HG02885 (cell line): ENCODE measurements at regions not wholly inside any gene's neighbourhood (a gene's known extent, or its start where the extent isn't known, plus 50 kb on each side); places are given as distances from the start of the nearest gene placed in this dataset.

Source experiments
- ATAC-seq: cut with Tn5 transposase; IDR thresholded peaks from one replicate; pipeline ENCODE4 v1.9.1; 2021; ENCODE audit warnings: mild to moderate bottlenecking; ENCODE audit not compliant: unreplicated experiment, poor library complexity

DNA sequence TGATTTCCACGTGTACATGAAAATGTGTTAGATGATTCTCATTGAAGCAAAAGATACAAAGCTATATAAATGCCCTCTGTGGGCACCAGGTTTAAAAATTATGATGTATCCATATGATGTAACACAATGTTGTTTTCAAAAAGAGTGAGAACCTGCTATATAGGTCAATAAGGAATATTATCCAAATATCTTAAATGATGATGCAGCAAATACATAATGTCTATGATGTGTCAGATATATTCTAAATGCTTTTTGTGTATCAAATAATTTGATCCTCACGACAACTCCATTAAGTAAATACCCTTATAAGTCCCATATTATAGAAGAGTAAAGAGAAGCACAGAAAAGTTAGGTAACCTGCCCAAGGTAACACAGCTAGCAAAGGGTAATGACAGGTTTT lies 393.0 kb upstream of the DCN start:
- no peak for ATAC-seq

DNA sequence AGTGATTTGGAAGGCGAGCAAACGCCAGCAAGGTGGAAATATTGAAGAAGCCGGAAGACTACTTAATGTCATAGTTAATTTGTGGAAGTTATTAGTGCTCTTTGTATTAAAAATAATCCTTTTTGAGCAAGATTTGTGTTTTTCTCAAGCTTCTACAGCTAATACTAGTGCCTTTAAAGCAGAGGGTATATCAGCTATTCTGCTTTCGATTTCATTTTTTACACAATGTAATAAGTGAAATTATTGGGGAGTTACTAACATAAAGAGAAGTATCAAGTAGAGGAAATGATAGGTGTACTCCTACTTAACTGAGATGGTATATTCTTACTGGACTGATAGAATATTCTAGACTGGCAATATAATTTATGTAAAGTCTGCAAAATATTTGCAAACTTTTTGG lies 392.4 kb upstream of the DCN start:
- no peak for ATAC-seq

DNA sequence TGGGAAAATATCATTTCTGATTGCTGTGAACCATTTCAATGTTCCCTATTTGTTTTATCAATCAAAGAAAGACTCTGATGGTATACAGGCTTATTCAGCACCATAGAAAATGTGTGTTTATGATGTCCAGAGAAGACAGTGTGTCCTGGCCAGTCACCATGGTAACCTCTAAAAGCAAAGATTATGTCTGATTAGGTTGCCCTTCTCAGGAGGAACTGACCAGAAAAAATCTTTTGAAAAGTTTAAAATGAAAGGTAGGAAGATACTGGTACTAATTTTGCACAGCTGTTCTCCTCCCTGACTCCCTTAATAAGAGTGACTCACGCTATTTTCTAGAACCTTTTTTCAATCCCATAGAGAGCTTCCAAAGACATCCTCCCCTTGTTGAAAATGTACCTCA lies 391.8 kb upstream of the DCN start:
- ATAC-seq, result no peak

DNA sequence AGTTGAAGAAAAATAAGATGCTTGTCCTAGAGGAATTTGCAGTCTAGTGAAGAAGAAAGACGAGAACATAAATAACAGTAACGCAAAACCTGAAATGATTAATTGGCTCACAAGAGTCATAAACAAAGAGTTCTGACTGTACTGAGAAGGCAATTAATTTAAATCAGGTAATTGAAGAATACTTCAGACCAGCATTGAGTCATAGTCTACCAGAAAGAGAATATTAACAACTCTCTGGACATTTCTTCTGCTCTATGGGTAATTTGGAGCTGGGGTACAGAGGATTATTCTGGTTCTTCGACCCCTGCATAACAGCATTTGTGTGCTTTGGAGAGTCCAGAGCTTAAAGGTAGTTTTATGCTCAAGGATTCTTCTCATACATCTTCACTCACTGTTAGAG lies 390.3 kb upstream of the DCN start:
- ATAC-seq, result no peak

DNA sequence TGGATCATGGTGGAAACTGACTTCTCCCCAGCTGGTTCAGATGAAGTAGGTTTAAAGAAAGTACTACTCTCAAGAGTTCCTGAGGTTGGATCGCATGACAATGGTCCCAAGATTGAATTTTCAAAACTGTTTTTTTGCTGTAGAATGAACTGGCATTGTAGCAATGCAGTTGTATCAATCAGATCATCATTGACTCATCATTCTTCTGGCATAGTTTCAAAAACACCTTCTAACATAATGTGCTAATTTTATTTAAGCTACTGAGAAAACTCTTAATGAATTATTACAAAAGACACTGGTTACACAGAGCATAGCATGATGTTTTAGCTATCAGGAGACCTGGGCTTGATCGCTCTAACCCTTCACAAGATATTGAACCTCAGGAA lies 384.5 kb upstream of the DCN start:
- no peak for ATAC-seq

DNA sequence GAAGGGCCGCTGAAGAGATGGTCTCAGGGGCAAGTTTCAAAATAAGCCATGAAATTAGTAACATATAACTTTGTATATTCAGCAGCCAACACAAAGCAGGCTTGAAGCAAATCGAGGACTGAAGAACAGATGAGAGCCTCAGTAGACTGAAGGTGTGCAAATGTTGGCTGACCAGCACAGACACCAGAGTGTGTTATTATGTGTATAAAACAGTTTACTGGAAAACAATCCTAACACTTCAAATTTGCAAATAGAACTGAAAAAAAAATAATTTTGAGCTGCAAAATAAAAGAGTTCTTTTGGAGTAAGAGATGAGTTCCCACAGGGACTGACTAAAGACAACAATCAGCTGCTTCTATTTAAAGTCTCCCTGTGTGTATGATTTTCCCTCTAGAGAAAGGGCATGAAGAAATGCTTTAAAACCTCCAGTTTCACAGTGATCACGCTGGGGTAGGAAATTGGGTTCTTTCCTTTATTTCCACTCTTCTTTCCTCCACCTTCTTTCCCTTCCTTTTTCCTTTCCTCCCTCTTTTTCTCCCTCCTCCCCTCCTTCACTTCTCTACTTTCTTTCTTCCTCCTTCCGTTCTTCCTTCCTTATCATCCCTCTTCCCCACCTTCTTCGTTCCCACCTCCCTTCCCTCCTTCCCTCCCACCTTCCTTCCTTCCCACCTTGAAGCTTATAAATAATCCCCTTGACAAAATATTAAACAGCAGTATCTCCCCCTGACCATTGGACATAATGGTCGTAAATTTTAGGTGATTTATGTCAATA lies 383.9 kb upstream of the DCN start:
- ATAC-seq, result no peak

DNA sequence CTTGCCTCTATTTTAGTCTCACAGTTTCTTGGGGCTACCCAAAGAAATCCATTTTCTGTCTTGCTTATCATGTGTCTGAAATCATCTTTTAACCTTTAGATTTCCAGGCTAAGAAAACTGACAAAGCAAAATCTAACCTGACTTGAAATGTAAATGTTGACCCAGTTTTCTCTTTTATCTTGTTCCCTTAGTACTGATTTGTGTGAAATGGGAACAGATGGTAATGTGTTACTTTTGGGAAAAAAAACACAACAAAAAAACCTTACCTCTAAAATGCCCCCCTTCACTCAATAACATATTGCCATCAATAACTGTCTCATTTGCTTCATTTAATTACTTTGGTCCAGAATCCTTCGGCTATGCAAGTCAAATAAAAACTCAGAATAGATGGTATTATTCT lies 383.2 kb upstream of the DCN start:
- no peak for ATAC-seq

DNA sequence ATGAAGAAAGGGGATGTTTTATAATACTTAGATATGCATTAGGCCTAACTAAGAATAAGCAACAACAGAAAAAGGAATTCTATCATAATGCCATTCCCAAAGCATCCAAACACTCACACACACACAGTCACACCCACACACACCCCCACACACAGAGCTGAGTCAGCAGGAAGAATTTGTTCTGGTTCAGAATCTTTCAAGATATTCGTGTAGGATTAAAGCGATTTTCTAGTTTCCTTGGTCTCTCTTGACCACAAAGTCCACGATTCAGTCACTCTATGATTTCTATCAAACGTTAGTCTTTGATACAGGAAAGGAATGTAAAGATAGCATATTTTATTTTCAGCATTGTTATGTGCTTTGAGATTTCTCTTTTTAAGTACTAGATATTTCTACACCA lies 382.6 kb upstream of the DCN start:
- ATAC-seq, result no peak

DNA sequence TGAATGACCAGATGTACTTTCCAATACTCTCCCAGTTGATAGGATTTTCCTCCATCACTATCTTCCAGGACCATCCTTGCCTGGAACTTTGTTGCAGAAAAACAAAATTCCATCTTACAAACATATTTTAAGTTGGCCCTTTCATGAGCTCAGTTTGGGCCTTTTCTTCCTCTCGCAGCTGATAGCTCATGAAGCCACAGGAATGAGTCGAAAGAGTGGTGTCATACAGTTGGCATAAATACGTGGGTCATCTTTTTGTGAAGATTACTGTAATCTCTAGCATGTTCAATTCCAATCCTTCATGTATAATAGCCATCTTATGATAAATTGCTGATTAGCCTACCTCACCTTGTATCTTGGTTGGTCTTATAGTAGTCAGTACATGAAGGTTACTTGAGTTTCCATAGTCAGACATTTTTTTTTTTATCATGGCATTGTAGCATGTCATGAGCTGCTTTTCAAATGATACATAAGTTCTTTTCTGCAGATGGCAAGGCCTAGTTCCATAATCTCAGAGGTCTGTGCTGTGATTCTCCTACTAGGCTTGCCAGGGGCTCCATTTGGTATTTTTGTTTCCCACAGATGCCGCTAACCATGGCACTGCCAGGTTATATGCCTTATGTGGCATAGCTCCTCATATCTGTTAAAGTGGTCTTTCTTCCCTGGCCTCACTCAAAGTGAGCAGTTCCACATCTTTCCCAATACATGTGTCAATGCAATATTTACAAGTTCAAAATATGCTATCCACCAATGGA lies 380.6 kb upstream of the DCN start:
- peak; percentile 5 for ATAC-seq

DNA sequence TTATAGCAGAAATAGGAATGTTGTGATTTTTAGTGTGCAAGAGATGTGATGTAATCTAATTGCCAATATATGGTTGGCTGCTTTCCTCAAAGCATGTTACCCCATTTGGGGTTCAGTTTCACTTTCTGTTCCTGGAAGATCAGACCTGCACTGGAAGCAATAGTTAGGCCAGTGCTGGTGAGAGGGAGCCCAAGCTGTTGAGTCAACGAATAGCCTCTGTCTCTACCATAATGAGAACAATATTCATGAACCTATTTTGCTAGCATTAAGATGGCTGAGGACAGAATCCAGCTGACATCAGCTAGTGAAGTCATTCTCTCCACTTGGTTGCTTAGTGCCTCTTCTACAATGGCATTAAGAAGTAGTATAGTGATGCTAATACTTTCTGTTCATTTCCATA lies 379.9 kb upstream of the DCN start:
- ATAC-seq, result peak; percentile 73

DNA sequence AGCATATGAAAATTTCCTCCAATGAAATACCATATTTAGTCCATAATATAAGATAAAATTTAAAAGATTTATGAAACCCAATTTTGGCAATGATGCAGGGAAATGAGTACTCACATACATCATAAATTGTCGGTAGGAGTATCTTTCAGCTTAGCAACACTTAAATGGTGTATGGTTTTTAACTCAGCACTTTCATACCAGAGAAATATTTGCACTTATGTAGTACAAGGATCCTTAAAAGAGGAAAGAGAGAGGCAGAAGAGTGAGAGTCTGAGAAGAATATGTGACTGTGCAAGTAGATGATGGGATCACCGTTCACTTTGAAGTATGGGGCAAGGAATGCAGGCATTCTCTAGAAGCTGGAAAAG lies 379.3 kb upstream of the DCN start:
- ATAC-seq, result no peak

DNA sequence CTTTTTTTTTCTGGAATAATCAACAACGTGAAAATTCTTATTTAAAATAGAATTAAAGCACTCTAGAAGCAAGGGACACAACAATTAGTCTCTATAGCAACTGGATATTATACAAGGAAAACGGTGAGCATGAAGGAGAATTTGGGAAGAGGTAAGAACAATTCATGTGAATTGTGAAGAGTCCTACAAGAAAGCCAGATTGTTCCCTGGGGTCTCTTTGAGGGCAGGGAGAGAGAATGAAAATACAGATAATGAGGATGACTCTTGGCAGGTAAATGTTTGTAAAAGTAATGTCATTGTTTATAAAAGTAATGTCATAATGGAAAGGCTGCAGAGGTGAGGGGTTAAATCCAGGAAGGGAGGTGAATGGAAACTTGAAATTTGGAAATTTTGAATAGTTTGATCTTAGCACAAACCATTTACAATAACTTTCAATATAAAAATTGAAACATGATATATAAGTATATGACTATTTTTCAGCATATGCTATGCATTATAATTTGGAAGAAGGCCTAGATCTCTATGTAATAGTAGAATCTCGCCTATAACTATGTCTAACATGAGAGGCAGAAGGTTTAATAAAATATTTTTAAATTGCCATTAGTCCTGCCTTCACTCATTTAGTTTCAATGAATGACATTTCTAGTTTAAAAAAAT lies 378.8 kb upstream of the DCN start:
- no peak for ATAC-seq

DNA sequence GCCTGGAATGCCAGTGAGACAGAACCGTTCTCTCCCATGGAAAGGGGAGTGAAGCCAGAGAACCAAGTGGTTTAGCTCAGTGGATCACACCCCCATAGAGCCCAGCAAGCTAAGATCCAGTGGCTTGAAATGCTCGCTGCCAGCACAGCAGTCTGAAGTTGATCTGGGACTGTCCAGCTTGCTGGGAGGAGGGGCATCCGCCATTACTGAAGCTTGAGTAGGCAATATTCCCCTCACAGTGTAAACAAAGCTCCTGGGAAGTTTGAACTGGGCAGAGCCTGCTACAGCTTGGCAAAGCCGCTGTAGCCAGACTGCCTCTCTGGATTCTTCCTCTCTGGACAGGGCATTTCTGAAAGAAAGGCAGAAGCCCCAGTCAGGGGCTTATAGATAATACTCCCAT lies 374.3 kb upstream of the DCN start:
- ATAC-seq, result no peak

DNA sequence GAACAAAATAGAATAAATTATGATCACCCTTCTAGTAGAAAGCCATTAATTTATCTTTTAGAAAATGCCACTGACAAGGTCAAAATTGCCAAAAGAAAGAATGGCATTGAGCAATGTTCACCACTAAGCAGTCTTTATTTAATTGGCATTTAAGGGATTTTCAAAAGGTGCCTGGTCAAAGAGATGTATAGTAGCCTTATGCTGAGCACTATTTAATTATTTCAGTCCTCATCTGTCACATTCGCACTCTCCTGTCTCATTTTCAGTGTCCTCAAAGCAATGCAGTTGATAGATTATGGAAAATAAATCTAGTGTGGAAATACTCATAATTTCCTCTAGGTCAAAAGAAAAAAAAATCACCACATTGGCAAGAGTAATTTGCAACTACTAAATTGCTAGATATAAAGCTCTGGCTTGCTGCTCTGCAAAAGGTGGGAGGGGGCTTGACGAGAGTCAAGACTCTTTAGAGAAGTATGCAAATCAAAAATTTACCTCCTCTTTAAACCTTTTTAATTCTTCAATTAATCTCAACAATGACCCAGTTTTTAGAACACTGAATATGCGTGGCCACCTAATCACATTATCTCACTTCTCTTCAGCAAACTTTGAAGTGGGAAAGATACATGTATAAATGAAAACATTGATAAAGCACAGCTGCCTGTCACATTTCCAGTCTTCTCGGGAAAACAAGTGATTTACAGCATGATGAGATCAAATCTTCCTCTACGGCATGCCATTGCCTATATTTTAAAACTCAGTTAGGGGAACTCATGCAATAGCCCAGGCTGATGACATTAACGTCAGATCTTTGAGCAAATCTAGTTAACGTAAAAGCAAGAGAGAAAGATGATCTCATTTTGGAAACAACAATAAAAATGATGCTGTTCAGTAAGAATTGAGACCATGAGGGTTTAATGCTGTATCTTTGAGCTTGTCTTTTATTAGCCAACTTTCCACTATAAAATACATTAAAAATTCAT lies 373.1 kb upstream of the DCN start:
- ATAC-seq, result no peak

DNA sequence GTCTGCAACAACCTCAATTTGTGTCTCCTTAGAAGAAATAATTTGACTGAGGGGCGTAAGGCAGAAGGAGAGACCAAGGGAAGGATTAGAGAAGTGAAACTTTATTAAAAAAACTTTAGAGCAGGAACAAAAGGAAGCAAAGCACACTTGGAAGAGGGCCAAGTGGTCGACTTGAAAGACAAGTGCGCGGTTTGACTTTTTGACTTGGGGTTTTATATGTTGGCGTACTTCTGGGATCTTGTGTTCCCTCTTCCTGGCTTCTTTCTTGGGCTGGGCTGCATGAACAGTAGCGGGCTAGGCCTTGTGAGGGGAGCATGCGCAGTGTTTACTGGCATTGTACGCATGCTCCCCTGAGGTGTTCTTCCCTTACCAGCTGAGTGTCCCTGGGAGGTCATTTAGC lies 369.3 kb upstream of the DCN start:
- no peak for ATAC-seq

DNA sequence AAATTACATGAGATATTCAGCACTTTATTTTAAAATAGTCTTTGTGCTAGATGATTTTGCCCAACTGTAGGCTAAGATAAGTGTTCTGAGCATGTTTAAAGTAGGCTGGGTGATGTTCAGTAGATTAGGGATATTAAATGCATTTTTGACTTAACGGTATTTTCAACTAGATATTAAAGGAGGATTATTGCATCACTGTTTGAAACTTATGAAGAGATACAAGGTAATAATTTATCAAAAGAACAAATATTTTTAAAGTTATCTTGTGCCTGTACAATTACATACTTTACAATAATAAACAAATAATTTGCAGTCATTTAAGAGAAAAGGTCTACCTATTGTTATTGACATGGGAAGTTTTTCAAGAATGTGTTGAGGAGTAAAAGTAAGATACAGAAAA lies 368.6 kb upstream of the DCN start:
- no peak for ATAC-seq

DNA sequence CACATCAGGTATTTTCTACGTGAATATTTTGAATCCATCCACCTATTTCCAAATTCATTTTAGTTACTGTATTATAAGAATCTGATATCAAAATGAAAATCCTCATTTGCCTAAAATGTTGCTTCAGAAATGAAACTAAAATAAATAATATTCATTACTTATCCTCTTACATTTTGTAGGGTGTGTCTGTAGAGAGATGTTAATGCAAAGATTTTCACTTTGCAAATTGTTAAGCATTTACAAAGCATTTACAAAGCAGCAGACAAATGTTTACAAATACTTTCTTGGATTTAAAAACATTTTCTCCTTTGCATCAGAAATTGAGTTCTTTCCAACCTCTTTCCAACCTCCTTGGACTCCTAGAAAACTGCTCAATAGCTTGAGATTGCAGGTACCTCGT lies 360.0 kb upstream of the DCN start:
- no peak for ATAC-seq

DNA sequence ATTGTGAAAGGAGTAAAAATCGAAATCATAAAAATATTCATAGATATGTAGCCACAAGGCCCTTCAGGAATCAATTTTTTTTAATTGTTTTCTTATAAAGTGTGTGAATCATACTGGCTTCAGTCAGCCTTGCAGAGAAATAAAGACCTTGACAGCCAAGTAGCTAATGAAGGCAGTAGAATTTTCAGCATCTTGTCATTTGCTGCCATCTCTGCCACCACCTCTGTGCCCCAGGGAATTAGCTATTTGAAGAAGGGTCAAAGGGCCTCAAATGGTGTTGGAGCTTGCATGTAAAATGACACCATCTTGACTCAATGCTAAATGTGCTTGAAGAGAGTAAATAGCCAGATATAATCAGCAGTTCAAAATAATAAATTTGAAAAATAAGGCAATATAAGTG lies 359.4 kb upstream of the DCN start:
- no peak for ATAC-seq

DNA sequence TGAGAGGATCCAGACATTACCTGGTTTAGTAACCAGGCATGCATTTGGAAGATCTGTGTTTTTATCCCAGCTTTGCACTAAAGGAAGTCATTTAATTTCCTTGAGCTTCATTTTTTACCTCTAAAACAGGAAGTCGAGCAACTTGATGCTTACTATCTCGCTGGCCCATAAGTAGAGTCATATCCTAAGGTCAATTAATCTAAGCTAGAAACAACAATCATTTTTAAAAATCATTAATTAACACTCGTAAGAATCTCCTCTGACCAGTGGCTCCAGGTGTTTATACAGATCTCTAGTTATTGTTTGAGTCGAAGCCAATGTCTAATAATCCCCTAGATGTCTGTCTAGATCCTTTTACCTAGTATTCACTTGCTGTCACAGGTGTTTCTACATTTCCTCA lies 355.8 kb upstream of the DCN start:
- ATAC-seq, result no peak

DNA sequence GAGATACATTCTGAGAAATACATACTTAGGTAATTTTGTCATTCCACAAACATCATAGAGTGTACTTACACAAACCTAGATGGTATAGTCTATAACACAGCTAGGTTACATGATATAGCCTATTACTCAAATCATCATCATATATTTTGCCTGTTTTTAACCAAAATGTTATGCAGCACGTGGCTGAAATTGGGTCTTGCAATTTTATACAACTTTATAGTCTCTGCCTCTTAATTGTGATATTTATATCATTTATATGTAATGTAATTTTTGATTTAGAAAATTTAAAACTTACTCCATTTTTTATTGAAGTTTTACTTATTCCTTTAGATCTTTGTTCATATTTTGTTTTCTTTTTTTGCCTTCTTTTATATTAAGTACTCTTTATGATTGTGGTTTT lies 350.7 kb upstream of the DCN start:
- no peak for ATAC-seq

DNA sequence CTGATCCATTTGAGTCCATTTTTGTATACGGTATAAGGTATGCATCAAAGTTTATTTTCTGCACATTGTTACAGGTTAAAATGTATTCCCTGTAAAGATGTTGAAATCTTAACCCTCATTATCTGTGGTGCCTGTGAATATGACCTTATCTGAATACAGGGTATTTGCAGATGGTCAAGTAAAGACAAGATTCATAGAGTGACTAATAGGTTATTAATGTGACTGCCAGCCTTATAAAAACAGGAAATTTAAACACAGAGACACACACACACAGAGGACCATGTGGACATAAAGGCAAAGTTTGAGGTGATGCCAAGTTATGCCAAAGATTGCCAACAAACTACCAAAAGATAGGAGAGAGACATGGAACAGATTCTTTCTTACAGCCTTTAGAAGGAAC lies 347.2 kb upstream of the DCN start:
- ATAC-seq, result no peak
